GM12878 (cell line): ENCODE measurements at regions not wholly inside any gene's neighbourhood (a gene's known extent, or its start where the extent isn't known, plus 50 kb on each side); places are given as distances from the start of the nearest gene placed in this dataset.

Source experiments
- ATAC-seq: fragments of 200-7000 bp; cut with Tn5 transposase; 3 replicates; pipeline ENCODE4 v1.9.1; 2020; ENCODE audit warnings: mild to moderate bottlenecking, moderate library complexity
- BruUV-seq: library from RNA; stranded (reverse); fragments of 400-500 nt; replicated peaks from 2 replicates; lab custom pipeline; 2021; lab: Mats Ljungman, UMichigan
- CTCF ChIA-PET: fragments of 300-600 bp; sonication (Branson Sonifier 250); formaldehyde crosslinking; extraction: SDS; loops from one replicate; lab custom pipeline; 2021; ENCODE audit warnings: inconsistent platforms; lab: Yijun Ruan, JAX
- POLR2A ChIA-PET: fragments of 350-600 bp; formaldehyde crosslinking; extraction: SDS; loops from one replicate; lab custom pipeline; 2021; ENCODE audit warnings: inconsistent platforms; lab: Charles Lee
- RAD21 ChIA-PET: fragments of 300-600 bp; sonication (Branson Sonifier 250); formaldehyde crosslinking; loops from one replicate; lab custom pipeline; 2023; ENCODE audit warnings: antibody characterized with exemption; ENCODE audit not compliant: unreplicated experiment; lab: Charles Lee
- SMC1A ChIA-PET: fragments of 300-600 bp; sonication (Branson Sonifier 250); formaldehyde crosslinking; loops from one replicate; lab custom pipeline; 2023; ENCODE audit not compliant: unreplicated experiment, uncharacterized antibody; lab: Charles Lee
- DNase-seq: peaks from one replicate; pipeline ENCODE4 v3.0.0-alpha.2; 2011; ENCODE audit warnings: low read depth, low spot score
- FAIRE-seq: peaks from 3 replicates; lab custom pipeline; 2011; peaks lifted over from hg19 to GRCh38; lab: Jason Lieb, UNC
- H2AFZ ChIP-seq: 2 replicates; pipeline ENCODE4 v1.6.0; 2011; ENCODE audit warnings: low read depth, low read length, control low read depth; ENCODE audit not compliant: control insufficient read depth
- H3K27ac ChIP-seq: 2 replicates; pipeline ENCODE4 v1.5.1; 2011; ENCODE audit warnings: control low read depth; ENCODE audit not compliant: control insufficient read depth, insufficient read depth
- H3K27me3 ChIP-seq, 2 experiments: replicated peaks in 1 of 2; 2 replicates each; pipeline versions ENCODE4 v1.6.0 to v1.6.1; 2011; ENCODE audit warnings: low read length in 1 of 2; ENCODE audit not compliant: control insufficient read depth in 2 of 2, insufficient read depth in 2 of 2
- H3K36me3 ChIP-seq, 2 experiments: 2 replicates each; pipeline ENCODE4 v1.5.1; 2011; ENCODE audit warnings: low read length in 1 of 2; ENCODE audit not compliant: control insufficient read depth in 2 of 2, insufficient read depth in 2 of 2
- H3K4me1 ChIP-seq: 2 replicates; pipeline ENCODE4 v1.6.1; 2011; ENCODE audit warnings: mild to moderate bottlenecking, low read length, moderate library complexity, mixed read lengths; ENCODE audit not compliant: control insufficient read depth, insufficient read depth
- H3K4me2 ChIP-seq: 2 replicates; pipeline ENCODE4 v1.6.0; 2011; ENCODE audit warnings: control low read depth; ENCODE audit not compliant: control insufficient read depth, insufficient read depth
- H3K4me3 ChIP-seq: fragments of 200-600 bp; sonication (generic); 2 replicates; pipeline ENCODE4 v1.5.1; 2016
- H3K79me2 ChIP-seq: 2 replicates; pipeline ENCODE4 v1.6.0; 2011; ENCODE audit warnings: low read length; ENCODE audit not compliant: control insufficient read depth, insufficient read depth
- H3K9ac ChIP-seq: 2 replicates; pipeline ENCODE4 v1.8.0; 2011; ENCODE audit warnings: low read length, control low read depth, mixed read lengths; ENCODE audit not compliant: control insufficient read depth, insufficient read depth
- H3K9me3 ChIP-seq: replicated peaks from 3 replicates; pipeline ENCODE4 v1.5.1; 2011; ENCODE audit warnings: mild to moderate bottlenecking, low read length; ENCODE audit not compliant: control insufficient read depth, insufficient read depth
- H4K20me1 ChIP-seq: 2 replicates; pipeline ENCODE4 v1.6.0; 2011; ENCODE audit not compliant: control insufficient read depth, insufficient read depth
- ELK1 ChIP-seq: IDR thresholded peaks from 2 replicates; pipeline ENCODE4 v1.6.1; 2012; ENCODE audit warnings: low read depth, low read length, improper control_type of control experiment
- EZH2 ChIP-seq: IDR thresholded peaks from 2 replicates; pipeline ENCODE4 v1.6.1; 2012; ENCODE audit warnings: low read depth, mild to moderate bottlenecking, control low read depth, inconsistent platforms, low read length, borderline replicate concordance; ENCODE audit not compliant: control insufficient read depth
- IRF3 ChIP-seq: fragments of 450-650 bp; IDR thresholded peaks from 2 replicates; pipeline ENCODE4 v1.6.1; 2014; ENCODE audit warnings: mild to moderate bottlenecking
- MAX ChIP-seq: IDR thresholded peaks from 2 replicates; pipeline ENCODE4 v1.6.1; 2012; ENCODE audit warnings: low read depth, low read length, improper control_type of control experiment
- MEF2B ChIP-seq: fragments of 450-650 bp; IDR thresholded peaks from 2 replicates; pipeline ENCODE4 v1.6.1; 2018; ENCODE audit warnings: mild to moderate bottlenecking, moderate library complexity; ENCODE audit not compliant: partially characterized antibody, poor library complexity, severe bottlenecking
- POLR2A ChIP-seq: IDR thresholded peaks from 2 replicates; pipeline ENCODE4 v1.6.1; 2011; ENCODE audit warnings: low read depth, mild to moderate bottlenecking, low read length
- SMC3 ChIP-seq: IDR thresholded peaks from 2 replicates; pipeline ENCODE4 v1.6.1; 2011; ENCODE audit warnings: low read length, improper control_type of control experiment, borderline replicate concordance
- SUPT20H ChIP-seq: IDR thresholded peaks from 2 replicates; pipeline ENCODE4 v1.6.1; 2011; ENCODE audit warnings: low read depth, mild to moderate bottlenecking, low read length, moderate library complexity, borderline replicate concordance; ENCODE audit not compliant: control insufficient read depth
- TCF12 ChIP-seq: IDR thresholded peaks from 2 replicates; pipeline ENCODE4 v1.6.1; 2011; ENCODE audit warnings: low read depth, mild to moderate bottlenecking, low read length
- WGBS: methylation state at CpG from one replicate; pipeline ENCODE4 v1.1.6; 2016; ENCODE audit warnings: low lambda C conversion rate; ENCODE audit not compliant: insufficient replicate concordance, insufficient coverage; ENCODE audit errors: missing lambda C conversion rate; 5-methylcytosine and 5-hydroxymethylcytosine counted together
- in situ Hi-C: fragments of 300-500 bp; cut with MboI; formaldehyde crosslinking; loops from 9 replicates; pipeline ENCODE4 v1.14.3; 2018; ENCODE audit warnings: mixed read lengths
- intact Hi-C: fragments of 100-400 bp; cut with micrococcal nuclease; formaldehyde crosslinking; loops from one replicate; pipeline ENCODE4 v1.14.2; 2022; ENCODE audit not compliant: unreplicated experiment
- TF ChIP-seq, protein P1 (sequence below): fragments of 450-650 bp; formaldehyde crosslinking; IDR thresholded peaks from 2 replicates; pipeline ENCODE4 v1.5.0; 2022; ENCODE audit warnings: mild to moderate bottlenecking, missing genetic modification characterization

DNA sequence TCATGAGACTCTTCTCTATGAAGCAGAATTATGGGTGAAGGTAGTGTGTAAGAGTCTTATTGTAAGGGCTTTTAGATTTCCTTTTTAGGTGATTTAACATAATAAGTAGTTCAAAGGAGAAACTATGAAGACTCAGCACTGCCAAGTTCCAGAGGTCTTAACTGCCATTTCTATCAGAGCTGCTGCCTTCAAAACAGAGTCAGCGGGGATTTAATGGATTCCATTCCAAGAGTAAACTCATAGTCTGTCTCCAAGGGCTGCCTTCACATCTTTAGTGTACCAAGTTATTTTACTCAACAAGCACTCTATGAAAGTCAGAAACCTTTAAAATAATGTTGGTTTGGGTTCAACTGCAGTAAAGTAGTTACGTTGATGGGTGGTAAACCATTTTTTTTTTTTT is 289.6 kb upstream of the HTR2A start:
- Histone ChIP-seq H3K9me3 (no peaks in the 10 kb centered on the region), H3K4me3 (no peak overlapping the region), H2AFZ (no peak overlapping the region), H4K20me1 (no peaks in the 10 kb centered on the region), H3K4me1 (no peaks in the 10 kb centered on the region), H3K79me2 (no peaks in the 10 kb centered on the region), H3K9ac (no peak overlapping the region), H3K36me3 (no peaks in the 10 kb centered on the region), H3K27ac (no peak overlapping the region), H3K4me2 (no peak overlapping the region), H3K27me3 (no peaks in the 10 kb centered on the region)
- no TSS peak for BruUV-seq
- SMC1A ChIA-PET: no interaction called here
- CTCF ChIA-PET: no interaction called here
- no peak for ATAC-seq
- no peak for TF ChIP-seq TCF12
- no peak for TF ChIP-seq SUPT20H
- TF ChIP-seq POLR2A: no peak
- no peak for TF ChIP-seq MAX
- no peak for TF ChIP-seq ELK1
- no peak for TF ChIP-seq IRF3
- TF ChIP-seq EZH2: no peak
- no peak for TF ChIP-seq SMC3
- TF ChIP-seq, protein P1, sequence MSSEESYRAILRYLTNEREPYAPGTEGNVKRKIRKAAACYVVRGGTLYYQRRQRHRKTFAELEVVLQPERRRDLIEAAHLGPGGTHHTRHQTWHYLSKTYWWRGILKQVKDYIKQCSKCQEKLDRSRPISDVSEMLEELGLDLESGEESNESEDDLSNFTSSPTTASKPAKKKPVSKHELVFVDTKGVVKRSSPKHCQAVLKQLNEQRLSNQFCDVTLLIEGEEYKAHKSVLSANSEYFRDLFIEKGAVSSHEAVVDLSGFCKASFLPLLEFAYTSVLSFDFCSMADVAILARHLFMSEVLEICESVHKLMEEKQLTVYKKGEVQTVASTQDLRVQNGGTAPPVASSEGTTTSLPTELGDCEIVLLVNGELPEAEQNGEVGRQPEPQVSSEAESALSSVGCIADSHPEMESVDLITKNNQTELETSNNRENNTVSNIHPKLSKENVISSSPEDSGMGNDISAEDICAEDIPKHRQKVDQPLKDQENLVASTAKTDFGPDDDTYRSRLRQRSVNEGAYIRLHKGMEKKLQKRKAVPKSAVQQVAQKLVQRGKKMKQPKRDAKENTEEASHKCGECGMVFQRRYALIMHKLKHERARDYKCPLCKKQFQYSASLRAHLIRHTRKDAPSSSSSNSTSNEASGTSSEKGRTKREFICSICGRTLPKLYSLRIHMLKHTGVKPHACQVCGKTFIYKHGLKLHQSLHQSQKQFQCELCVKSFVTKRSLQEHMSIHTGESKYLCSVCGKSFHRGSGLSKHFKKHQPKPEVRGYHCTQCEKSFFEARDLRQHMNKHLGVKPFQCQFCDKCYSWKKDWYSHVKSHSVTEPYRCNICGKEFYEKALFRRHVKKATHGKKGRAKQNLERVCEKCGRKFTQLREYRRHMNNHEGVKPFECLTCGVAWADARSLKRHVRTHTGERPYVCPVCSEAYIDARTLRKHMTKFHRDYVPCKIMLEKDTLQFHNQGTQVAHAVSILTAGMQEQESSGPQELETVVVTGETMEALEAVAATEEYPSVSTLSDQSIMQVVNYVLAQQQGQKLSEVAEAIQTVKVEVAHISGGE (CRISPR knock-in tag): no peak
- no peak for TF ChIP-seq MEF2B
- RAD21 ChIA-PET: no interaction called here
- POLR2A ChIA-PET: no interaction called here
- no peak for DNase-seq
- no peak for FAIRE-seq
- 81% methylated on average over 2 of the region's 2 CpGs for WGBS
- in situ Hi-C loops (no loop called here), intact Hi-C loops (no loop called here)
